ENCODE measurements at regions not wholly inside any gene's neighbourhood (a gene's known extent, or its start where the extent isn't known, plus 50 kb on each side); places are given as distances from the start of the nearest gene placed in this dataset.

- TF ChIP-seq CTCF (IDR thresholded peaks at IDR 0.05) = no peak
- TF ChIP-seq POLR2A (IDR thresholded peaks at IDR 0.05) = no peak
- TF ChIP-seq POLR2AphosphoS5 (IDR thresholded peaks at IDR 0.05) = no peak
These were observed 1324.8 kb downstream of the TMEM121 start for GRCh38 chr14:106850913-106851825.
